NB4 (cell line): ENCODE measurements at regions not wholly inside any gene's neighbourhood (a gene's known extent, or its start where the extent isn't known, plus 50 kb on each side); places are given as distances from the start of the nearest gene placed in this dataset.

Experiments used
- DNase-seq: peaks from one replicate; pipeline ENCODE4 v3.0.0; 2010; ENCODE audit warnings: low read depth
- H3K4me3 ChIP-seq: one replicate; pipeline ENCODE4 v1.5.1; 2011; ENCODE audit warnings: mild to moderate bottlenecking, low read depth, low read length, moderate library complexity
- CTCF ChIP-seq: IDR thresholded peaks from one replicate; pipeline ENCODE4 v1.5.1; 2012; ENCODE audit warnings: low read depth, low read length
- MAX ChIP-seq: IDR thresholded peaks from 2 replicates; pipeline ENCODE4 v1.6.1; 2011; ENCODE audit warnings: low read depth, low read length
- MYC ChIP-seq: IDR thresholded peaks from 2 replicates; pipeline ENCODE4 v1.6.1; 2011; ENCODE audit warnings: low read depth, low read length
- POLR2A ChIP-seq: IDR thresholded peaks from 2 replicates; pipeline ENCODE4 v1.6.1; 2011; ENCODE audit warnings: mild to moderate bottlenecking; ENCODE audit not compliant: insufficient read length; ENCODE audit errors: extremely low read depth

DNA sequence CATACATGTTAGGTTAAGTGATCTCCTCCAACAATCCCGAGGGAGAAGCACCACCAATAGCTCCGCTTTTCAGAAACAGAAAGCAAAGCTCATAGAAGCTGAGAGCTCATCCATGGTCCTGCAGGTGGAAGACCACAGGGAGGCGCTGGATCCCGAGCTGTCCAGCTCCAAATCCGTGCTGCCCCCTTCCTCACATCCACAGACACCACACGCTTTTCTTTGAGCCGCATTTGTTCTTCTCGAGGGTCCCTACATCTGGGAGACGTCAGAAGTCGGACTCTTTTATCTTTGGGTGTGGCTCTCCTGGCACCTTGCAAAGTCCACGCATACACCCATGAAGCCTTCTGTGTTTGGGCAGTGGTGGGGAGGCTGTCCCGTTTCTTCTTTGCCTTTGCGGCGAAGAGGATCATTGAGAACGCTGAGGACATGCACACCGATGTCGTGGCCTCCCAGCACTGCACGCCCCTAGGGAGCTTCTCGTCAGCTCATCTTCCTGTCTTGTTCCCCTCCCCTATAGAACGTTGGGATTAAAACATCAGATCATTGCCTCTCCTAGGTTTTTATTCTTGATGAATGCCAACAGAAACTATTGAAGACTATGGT is 184.8 kb downstream of the TEX29 start:
- H3K4me3 ChIP-seq = no peak overlapping the region
- DNase-seq = peak; percentile 48
- TF ChIP-seq MYC (no peak), CTCF (peak; percentile 70), MAX (no peak), POLR2A (no peak)

- H3K4me3 ChIP-seq = no peak overlapping the region
- TF ChIP-seq CTCF (no peak), MYC (no peak), MAX (no peak), POLR2A (no peak)
- no peak for DNase-seq
Observed at GRCh38 chr13:111506125-111506524, 185.7 kb downstream of the TEX29 start.

DNA sequence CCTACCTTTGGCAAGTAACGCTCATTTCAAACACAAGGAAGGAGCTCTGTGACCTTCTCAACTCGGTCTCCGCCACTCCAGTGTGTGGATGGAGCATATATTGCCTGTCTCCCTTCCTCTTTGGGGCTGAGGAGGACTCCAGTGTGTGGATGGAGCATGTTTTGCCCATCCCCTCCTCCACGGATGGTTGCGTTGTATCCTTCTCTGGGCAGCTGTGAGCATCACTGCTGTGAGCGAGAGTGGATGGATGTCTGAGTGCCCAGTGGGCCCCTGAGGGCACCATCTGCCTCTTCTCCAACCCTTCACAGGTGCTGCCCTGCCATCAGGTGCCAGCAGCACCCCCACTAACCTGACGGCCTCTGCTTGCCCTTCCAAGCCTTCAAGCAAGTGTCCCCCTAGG is 186.2 kb downstream of the TEX29 start:
- DNase-seq = no peak
- H3K4me3 ChIP-seq = no peak overlapping the region
- no peak for TF ChIP-seq POLR2A
- TF ChIP-seq MAX = no peak
- no peak for TF ChIP-seq CTCF
- TF ChIP-seq MYC = no peak

- no peak for DNase-seq
- no peak overlapping the region for H3K4me3 ChIP-seq
- TF ChIP-seq MYC = no peak
- no peak for TF ChIP-seq CTCF
- TF ChIP-seq MAX = no peak
- no peak for TF ChIP-seq POLR2A
Observed at GRCh38 chr13:111508164-111508870, 187.9 kb downstream of the TEX29 start.

DNA sequence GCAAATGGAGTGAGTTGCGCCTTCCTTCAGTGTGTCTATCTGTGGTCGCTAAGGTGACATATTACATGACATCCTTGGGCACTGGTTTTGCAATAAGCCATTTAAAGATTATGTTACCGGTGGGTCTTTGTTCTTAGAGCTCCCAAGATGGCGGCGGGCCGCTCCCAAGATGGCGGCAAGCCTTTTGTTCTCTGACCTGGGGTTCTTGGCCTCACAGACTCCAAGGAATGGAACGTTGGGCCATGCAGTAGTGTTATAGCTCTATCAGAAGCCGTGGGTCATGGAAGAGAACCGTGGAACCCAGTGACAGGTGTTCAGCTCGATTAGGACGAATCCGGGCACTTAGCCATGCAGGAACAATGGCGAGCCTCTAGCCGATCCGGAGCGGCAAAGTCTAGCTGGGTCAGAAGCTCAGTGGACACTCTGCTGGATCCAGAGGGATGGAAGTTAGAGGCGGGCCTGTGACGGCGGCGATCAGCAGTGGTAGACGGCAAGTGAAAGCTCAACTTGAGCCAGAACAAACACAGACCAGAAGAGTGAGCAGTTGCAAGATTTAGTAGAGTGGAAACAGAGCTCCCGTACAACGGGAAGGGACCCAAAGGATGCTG is 188.6 kb downstream of the TEX29 start:
- TF ChIP-seq CTCF = no peak
- no peak for TF ChIP-seq MAX
- TF ChIP-seq MYC = no peak
- TF ChIP-seq POLR2A = no peak
- H3K4me3 ChIP-seq = no peak overlapping the region
- no peak for DNase-seq
